ENCODE measurements at regions not wholly inside any gene's neighbourhood (a gene's known extent, or its start where the extent isn't known, plus 50 kb on each side); places are given as distances from the start of the nearest gene placed in this dataset.

DNA sequence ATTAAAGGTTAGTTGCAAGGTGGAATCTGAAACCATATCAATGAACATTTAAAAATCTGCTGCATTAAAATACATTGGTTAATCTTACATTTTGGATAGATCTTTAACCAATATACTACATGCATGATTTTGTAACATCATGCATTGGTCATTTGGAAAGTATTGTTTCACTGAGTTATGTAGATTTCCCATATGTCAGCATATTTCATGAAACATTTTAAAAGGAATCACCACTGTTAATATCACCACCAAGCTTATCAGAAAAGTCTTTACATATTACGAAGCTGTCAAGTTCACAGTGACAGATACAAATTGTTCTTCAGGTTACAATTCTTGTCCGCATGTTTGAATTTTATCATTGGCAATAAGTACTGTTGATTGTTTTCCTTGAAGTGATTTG lies 89.9 kb upstream of the ADGRL2 start:
- intact Hi-C loops (cut with DNase I), result no loop called here
- ATAC-seq, result no peak

DNA sequence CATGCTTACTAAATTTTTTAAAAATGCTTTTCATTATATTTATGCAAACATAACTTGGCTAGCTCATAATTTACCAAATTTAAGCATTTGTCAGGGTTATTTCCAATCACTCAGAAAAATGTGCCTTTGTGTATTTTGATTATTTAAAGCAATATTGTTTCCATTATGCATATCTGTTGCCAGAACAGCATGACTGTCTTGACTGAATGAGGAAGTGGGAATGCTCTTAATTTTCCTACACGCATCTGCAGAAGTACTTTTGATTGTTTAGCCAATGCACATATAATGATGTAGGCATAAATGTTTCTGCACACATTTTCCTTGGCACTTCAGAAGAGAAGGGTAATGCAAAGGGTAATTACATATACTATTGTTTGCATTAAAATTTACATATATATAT lies 92.5 kb upstream of the ADGRL2 start:
- ATAC-seq, result no peak
- Histone ChIP-seq H3K27ac (no peak overlapping the region), H3K4me1 (peaks cover 0 to 25% (median 6%) of the 10 kb centered on the region in 9 donors), H3K4me3 (no peak overlapping the region), H3K27me3 (no peaks in the 10 kb centered on the region), H3K36me3 (no peaks in the 10 kb centered on the region), H3K9me3 (no peaks in the 10 kb centered on the region)
- no peak for DNase-seq
- WGBS, 2 donors, result 63 to 71% methylated on average over 1 of the region's 1 CpG
- intact Hi-C loops (cut with DNase I), result no loop called here
- TF ChIP-seq, protein P1, sequence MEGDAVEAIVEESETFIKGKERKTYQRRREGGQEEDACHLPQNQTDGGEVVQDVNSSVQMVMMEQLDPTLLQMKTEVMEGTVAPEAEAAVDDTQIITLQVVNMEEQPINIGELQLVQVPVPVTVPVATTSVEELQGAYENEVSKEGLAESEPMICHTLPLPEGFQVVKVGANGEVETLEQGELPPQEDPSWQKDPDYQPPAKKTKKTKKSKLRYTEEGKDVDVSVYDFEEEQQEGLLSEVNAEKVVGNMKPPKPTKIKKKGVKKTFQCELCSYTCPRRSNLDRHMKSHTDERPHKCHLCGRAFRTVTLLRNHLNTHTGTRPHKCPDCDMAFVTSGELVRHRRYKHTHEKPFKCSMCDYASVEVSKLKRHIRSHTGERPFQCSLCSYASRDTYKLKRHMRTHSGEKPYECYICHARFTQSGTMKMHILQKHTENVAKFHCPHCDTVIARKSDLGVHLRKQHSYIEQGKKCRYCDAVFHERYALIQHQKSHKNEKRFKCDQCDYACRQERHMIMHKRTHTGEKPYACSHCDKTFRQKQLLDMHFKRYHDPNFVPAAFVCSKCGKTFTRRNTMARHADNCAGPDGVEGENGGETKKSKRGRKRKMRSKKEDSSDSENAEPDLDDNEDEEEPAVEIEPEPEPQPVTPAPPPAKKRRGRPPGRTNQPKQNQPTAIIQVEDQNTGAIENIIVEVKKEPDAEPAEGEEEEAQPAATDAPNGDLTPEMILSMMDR (IDR thresholded peaks at IDR 0.05), result no peak

More for the DNA sequence above, 89.9 kb upstream of the ADGRL2 start:
- TF ChIP-seq, protein P1 (IDR thresholded peaks at IDR 0.05), result no peak
- WGBS, 2 donors, result 32 to 41% methylated on average over 2 of the region's 2 CpGs
- no peak for DNase-seq
- Histone ChIP-seq H3K27me3 (no peaks in the 10 kb centered on the region), H3K36me3 (no peaks in the 10 kb centered on the region), H3K27ac (no peak overlapping the region), H3K4me3 (no peak overlapping the region), H3K4me1 (peaks cover 0 to 16% (median 0%) of the 10 kb centered on the region in 9 donors), H3K9me3 (no peaks in the 10 kb centered on the region)

DNA sequence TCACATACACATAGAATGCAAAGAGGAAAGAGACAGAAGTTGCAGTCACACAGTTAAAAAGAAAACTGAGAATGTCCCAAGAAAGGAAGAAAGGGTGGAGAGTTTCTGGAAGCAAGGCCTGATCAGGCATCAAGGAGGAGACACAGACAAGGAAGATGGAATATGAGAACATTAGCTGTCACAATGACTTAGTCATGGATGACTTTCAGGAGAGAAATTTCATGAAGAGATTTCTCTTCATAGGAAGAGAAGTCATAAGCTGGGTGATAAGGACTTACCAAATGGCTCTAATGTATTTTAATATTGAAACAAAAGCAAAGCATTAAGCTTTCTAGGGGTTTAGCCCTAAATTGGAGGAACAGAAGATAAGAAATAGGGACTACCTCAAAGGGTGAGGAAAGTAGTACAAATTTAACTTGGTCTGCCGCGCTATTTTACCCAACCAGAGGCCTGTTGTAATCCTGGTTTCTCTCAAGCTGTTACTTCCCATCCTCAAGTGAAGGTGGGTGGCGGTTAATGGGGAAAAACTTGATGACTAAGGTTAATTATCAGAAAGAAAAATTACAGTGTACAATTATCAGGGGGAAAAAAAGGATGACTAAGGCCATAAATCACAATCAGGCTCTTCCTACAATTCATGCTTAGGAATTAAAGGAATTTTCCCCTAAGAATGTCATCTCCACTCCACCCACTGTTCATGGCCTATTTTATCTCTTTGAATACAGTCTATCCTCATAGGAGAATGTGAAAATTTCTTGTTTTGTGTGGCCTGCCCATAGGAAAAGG lies 93.9 kb upstream of the ADGRL2 start:
- Histone ChIP-seq H3K27me3 (no peaks in the 10 kb centered on the region), H3K27ac (no peak overlapping the region), H3K4me1 (peaks cover 0 to 29% (median 6%) of the 10 kb centered on the region in 9 donors), H3K4me3 (no peak overlapping the region), H3K9me3 (no peaks in the 10 kb centered on the region), H3K36me3 (no peaks in the 10 kb centered on the region)
- no peak for DNase-seq
- WGBS, 2 donors, result 86 to 96% methylated on average over 3 of the region's 3 CpGs
- no peak for ATAC-seq
- intact Hi-C loops (cut with DNase I), result no loop called here
- TF ChIP-seq, protein P1 (IDR thresholded peaks at IDR 0.05), result no peak

DNA sequence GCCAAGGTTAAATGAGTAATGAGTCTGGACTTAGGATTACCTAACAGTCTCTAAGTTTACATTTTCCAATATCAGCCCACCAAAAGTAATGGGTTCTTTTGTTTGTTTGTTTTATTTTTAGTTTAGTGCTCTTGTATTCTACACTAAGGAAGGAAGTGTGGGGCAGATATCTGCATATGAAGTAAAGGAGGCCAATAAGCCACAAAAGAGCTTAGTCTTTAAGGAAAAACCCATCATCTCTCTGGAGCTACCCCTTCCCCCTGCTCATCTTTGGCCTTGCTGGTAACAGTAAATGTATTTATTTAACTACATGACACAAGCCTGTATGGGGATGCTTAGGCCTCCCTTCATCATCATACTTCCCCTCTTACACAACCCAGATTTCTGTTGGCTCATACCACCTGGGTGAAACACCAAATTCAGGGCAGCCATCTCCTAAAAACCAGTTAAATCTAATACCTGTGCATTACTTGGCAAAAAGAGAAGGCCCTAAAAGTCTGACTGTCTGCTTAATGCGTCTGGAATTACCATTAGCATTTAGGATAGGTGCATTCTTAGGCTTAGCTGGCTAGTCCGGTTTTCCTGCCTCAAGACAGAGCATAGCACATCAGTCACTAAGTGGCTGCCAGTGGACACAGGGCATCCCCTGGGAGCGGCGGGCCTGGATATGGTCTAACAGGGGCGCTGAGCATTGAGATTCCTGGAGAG lies 96.8 kb upstream of the ADGRL2 start:
- Histone ChIP-seq H3K27ac (peak overlapping the region in 1 of 10 donors; percentile 57), H3K36me3 (no peaks in the 10 kb centered on the region), H3K9me3 (no peaks in the 10 kb centered on the region), H3K4me3 (no peak overlapping the region), H3K27me3 (no peaks in the 10 kb centered on the region), H3K4me1 (peaks cover 0 to 20% (median 0%) of the 10 kb centered on the region in 9 donors)
- WGBS, 2 donors, result 83 to 88% methylated on average over 5 of the region's 5 CpGs
- ATAC-seq (no peak), DNase-seq (no peak)
- TF ChIP-seq, protein P1 (IDR thresholded peaks at IDR 0.05), result no peak
- intact Hi-C loops (cut with DNase I), result no loop called here
